ENCODE measurements at regions not wholly inside any gene's neighbourhood (a gene's known extent, or its start where the extent isn't known, plus 50 kb on each side); places are given as distances from the start of the nearest gene placed in this dataset.

DNA sequence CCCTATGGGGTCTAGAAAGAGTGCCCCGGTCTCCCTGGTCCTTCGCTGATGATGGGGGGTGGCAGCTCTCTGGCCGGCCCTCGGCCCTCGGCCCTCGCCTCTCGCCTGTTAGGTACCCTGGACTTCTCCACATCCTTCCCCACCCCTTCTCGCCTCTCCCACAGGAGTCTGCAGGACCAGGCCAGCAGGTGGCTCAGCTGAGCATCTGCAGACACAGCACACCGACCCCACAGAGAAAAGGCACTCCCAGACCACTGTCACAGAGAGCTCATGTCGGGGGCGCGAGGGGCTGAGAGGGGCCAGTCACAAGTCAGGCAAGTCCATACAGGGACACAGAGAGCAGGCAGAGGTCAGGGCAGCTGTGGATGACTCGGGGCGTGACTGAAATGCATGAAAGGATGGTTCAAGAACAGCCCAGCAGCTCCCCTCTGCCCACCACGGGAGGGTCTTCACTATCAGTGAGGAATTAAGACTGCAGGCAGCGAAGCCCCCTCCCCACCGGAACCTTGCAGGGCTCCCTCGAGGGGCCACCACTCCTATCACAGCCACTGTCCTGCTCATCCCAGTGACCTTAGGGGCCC lies 181.7 kb upstream of the NSMCE3 start:
- H3K9ac ChIP-seq (ENCODE audit: low read depth, low read length) = no peak overlapping the region
- H3K4me2 ChIP-seq (ENCODE audit: low read depth, low read length) = no peak overlapping the region
- ChIA-PET POLR2A (ENCODE audit: unreplicated experiment) (no interaction called here), CTCF (interaction anchor here (0.6 kb wide), 1 partner anchor 246 kb away, joined by 3 read pairs; no protein-coding TSS in a partner anchor)
- H2AK9ac ChIP-seq (replicated peaks; ENCODE audit: low read depth, low read length, poor library complexity) = no peak overlapping the region
- no peak overlapping the region for H4K8ac ChIP-seq (ENCODE audit: low read depth in 2 of 2, low read length in 2 of 2)
- WGBS, 2 experiments (ENCODE audit: extremely low coverage in 2 of 2, insufficient read length in 1 of 2) = 0% methylated on average over 1 of the region's 18 CpGs; no CpG with 5 or more reads in 1 of the 2 experiments
- no peak overlapping the region for H3K18ac ChIP-seq (ENCODE audit: low read depth, low read length)
- DNase-seq (no peak), ATAC-seq (ENCODE audit: low read depth) (no peak)
- H4K20me1 ChIP-seq (ENCODE audit: insufficient read depth, low read length) = no peaks in the 10 kb centered on the region
- H4K5ac ChIP-seq (ENCODE audit: low read depth, low read length) = no peak overlapping the region
- no peak overlapping the region for H2BK15ac ChIP-seq (ENCODE audit: low read depth, low read length)
- H2BK5ac ChIP-seq (ENCODE audit: low read depth, low read length, poor library complexity, severe bottlenecking) = no peak overlapping the region
- H3K9me1 ChIP-seq (ENCODE audit: insufficient read depth, low read length) = no peaks in the 10 kb centered on the region
- no peak overlapping the region for H3K27ac ChIP-seq (ENCODE audit: insufficient read depth, low read length)
- BruUV-seq (replicated peaks) = no TSS peak
- no peaks in the 10 kb centered on the region for H3K27me3 ChIP-seq (ENCODE audit: control insufficient read depth, insufficient read depth, low read length)
- H3K36me3 ChIP-seq (ENCODE audit: control insufficient read depth, insufficient read depth, low read length) = no peaks in the 10 kb centered on the region
- no peaks in the 10 kb centered on the region for H3K9me3 ChIP-seq (ENCODE audit: control insufficient read depth, insufficient read depth, low read length)
- no peak overlapping the region for H2BK120ac ChIP-seq (ENCODE audit: low read depth, low read length)
- H3K14ac ChIP-seq (replicated peaks; ENCODE audit: low read depth, low read length) = no peak overlapping the region
- H3K79me1 ChIP-seq (ENCODE audit: low read depth in 1 of 2, low read length in 2 of 2) = no peaks in the 10 kb centered on the region
- no peak overlapping the region for H3K4me3 ChIP-seq (ENCODE audit: insufficient read depth, low read depth, low read length)
- in situ Hi-C loops (cut with MboI; ENCODE audit: low sequenced_read_pairs) (no loop called here), dilution Hi-C loops (cut with HindIII; ENCODE audit: low sequenced_read_pairs, unreplicated experiment) (no loop called here), intact Hi-C loops (cut with micrococcal nuclease) (no loop called here)
- no peak overlapping the region for H3K56ac ChIP-seq (ENCODE audit: extremely low read depth, insufficient read depth, low read length)
- H4K91ac ChIP-seq (ENCODE audit: insufficient read depth, low read depth, low read length) = no peak overlapping the region
- no peak overlapping the region for H2BK20ac ChIP-seq (ENCODE audit: low read depth, low read length)
- H3K23ac ChIP-seq (ENCODE audit: low read depth, low read length) = no peak overlapping the region
- no peak overlapping the region for H2AFZ ChIP-seq (replicated peaks; ENCODE audit: low read length, poor library complexity)
- no peak overlapping the region for H2AK5ac ChIP-seq (ENCODE audit: low read depth, low read length)
- TF ChIP-seq NFE2L2 (IDR thresholded peaks at IDR 0.05; ENCODE audit: low read depth, low read length) (no peak), BHLHE40 (IDR thresholded peaks at IDR 0.05; ENCODE audit: low read depth, low read length) (no peak), CEBPB (IDR thresholded peaks at IDR 0.05; ENCODE audit: low read depth, low read length) (no peak), USF2 (IDR thresholded peaks at IDR 0.05; ENCODE audit: low read depth, low read length) (no peak), SMC3 (IDR thresholded peaks at IDR 0.05; ENCODE audit: low read depth, low read length) (no peak), MXI1 (IDR thresholded peaks at IDR 0.05; ENCODE audit: borderline replicate concordance, low read depth, low read length) (no peak), CTCF (conservative IDR thresholded peaks at IDR 0.05; ENCODE audit: low read depth, low read length) (no peak), RAD21 (IDR thresholded peaks at IDR 0.05; ENCODE audit: low read length) (no peak), MAFK (IDR thresholded peaks at IDR 0.05; ENCODE audit: low read depth, low read length) (no peak), CHD1 (IDR thresholded peaks at IDR 0.05; ENCODE audit: low read depth, low read length) (no peak), FOS (IDR thresholded peaks at IDR 0.05; ENCODE audit: low read depth, low read length) (no peak), RFX5 (IDR thresholded peaks at IDR 0.05; ENCODE audit: low read depth, low read length) (no peak)
- TF ChIP-seq, protein P1, sequence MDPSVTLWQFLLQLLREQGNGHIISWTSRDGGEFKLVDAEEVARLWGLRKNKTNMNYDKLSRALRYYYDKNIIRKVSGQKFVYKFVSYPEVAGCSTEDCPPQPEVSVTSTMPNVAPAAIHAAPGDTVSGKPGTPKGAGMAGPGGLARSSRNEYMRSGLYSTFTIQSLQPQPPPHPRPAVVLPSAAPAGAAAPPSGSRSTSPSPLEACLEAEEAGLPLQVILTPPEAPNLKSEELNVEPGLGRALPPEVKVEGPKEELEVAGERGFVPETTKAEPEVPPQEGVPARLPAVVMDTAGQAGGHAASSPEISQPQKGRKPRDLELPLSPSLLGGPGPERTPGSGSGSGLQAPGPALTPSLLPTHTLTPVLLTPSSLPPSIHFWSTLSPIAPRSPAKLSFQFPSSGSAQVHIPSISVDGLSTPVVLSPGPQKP (IDR thresholded peaks at IDR 0.05; ENCODE audit: borderline replicate concordance, low read depth, low read length) = no peak
- no peak overlapping the region for H3K4ac ChIP-seq (ENCODE audit: low read depth, low read length)
- no peaks in the 10 kb centered on the region for H3K4me1 ChIP-seq (ENCODE audit: control insufficient read depth, insufficient read depth, low read length)
